ENCODE measurements at regions not wholly inside any gene's neighbourhood (a gene's known extent, or its start where the extent isn't known, plus 50 kb on each side); places are given as distances from the start of the nearest gene placed in this dataset.

DNA sequence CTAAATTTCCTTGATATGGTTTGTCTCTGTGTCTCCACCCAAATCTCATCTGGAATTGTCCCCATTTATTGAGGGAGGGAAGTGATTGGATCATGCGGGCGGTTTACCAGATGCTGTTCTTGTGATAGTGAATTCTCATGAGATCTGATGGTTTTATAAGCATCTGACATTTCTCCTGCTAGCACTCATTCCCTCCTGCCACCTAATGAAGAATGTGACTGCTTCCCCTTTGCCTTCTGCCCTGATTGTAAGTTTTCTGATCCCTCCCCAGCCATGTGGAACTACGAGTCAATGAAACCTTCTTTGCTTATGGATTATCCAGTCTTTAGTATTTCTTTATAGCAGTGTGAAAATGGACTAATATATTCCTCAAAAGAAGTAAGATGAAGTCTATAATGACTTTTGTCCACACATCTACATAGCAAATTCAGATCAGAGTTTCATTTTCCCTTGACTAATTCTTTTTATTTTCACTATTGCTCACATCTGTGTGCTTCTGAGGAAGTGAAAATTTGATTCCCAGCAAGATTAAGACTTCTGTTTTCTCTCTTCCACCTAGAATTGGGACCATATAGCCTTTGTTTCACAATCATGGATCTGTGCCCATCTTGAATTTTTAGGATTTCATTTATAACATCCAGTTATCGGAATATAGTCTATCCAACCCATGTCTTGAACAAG, 393.5 kb downstream of the DMAC1 start:
- no peak overlapping the region for H3K4me3 ChIP-seq (ENCODE audit: low read depth in 2 of 2, low read length in 1 of 2)
- H3K4me2 ChIP-seq, result no peak overlapping the region
- no peaks in the 10 kb centered on the region for H3F3A ChIP-seq (replicated peaks; ENCODE audit: insufficient read depth)
- no peaks in the 10 kb centered on the region for H3K9me2 ChIP-seq
- H3K36me3 ChIP-seq (replicated peaks in 1 of 2; ENCODE audit: control insufficient read depth in 1 of 2, insufficient read depth in 2 of 2, low read length in 1 of 2), result no peaks in the 10 kb centered on the region
- no peaks in the 10 kb centered on the region for H3K79me2 ChIP-seq (ENCODE audit: insufficient read depth)
- no peak overlapping the region for H2AFZ ChIP-seq (ENCODE audit: low read depth)
- no peak overlapping the region for H3K27ac ChIP-seq (ENCODE audit: low read depth in 2 of 2, low read length in 1 of 2)
- DNase-seq, result no peak
- H3K27me3 ChIP-seq (ENCODE audit: insufficient read depth), result no peaks in the 10 kb centered on the region
- no peaks in the 10 kb centered on the region for H3K9me3 ChIP-seq
- no peaks in the 10 kb centered on the region for H3K4me1 ChIP-seq (ENCODE audit: control insufficient read depth in 1 of 2, insufficient read depth in 2 of 2, low read depth in 1 of 2, low read length in 1 of 2)
- POLR2A ChIA-PET, result no interaction called here
- CTCF ChIA-PET, result no interaction called here
- TF ChIP-seq TAF1 (IDR thresholded peaks at IDR 0.05; ENCODE audit: borderline replicate concordance, low read depth, low read length) (no peak), RAD21 (IDR thresholded peaks at IDR 0.05; ENCODE audit: low read length) (no peak), CTCF (IDR thresholded peaks at IDR 0.05) (no peak), PBX3 (IDR thresholded peaks at IDR 0.05) (no peak), SMC3 (IDR thresholded peaks at IDR 0.05; ENCODE audit: low read depth, low read length) (no peak), EZH2phosphoT487 (IDR thresholded peaks at IDR 0.05; ENCODE audit: borderline replicate concordance, low read depth) (no peak), NFIC (IDR thresholded peaks at IDR 0.05; ENCODE audit: borderline replicate concordance) (no peak), CHD2 (IDR thresholded peaks at IDR 0.05; ENCODE audit: low read length, partially characterized antibody) (no peak), ELF1 (IDR thresholded peaks at IDR 0.05) (no peak), RFX5 (IDR thresholded peaks at IDR 0.05; ENCODE audit: low read length) (no peak), TEAD4 (IDR thresholded peaks at IDR 0.05; ENCODE audit: borderline replicate concordance, insufficient read depth) (no peak), GATA2 (CRISPR knock-in tag; IDR thresholded peaks at IDR 0.05) (no peak), IRF3 (IDR thresholded peaks at IDR 0.05; ENCODE audit: low read depth, low read length) (no peak), MXI1 (IDR thresholded peaks at IDR 0.05; ENCODE audit: low read depth, low read length) (no peak), EP300 (IDR thresholded peaks at IDR 0.05; ENCODE audit: borderline replicate concordance in 1 of 2, low read depth in 1 of 2, low read length in 1 of 2) (no peak), YY1 (IDR thresholded peaks at IDR 0.05; ENCODE audit: low read depth) (no peak), FOSL2 (IDR thresholded peaks at IDR 0.05; ENCODE audit: borderline replicate concordance, low read depth) (no peak), REST (IDR thresholded peaks at IDR 0.05; ENCODE audit: low read depth, low read length) (no peak)
- TF ChIP-seq, protein P1, sequence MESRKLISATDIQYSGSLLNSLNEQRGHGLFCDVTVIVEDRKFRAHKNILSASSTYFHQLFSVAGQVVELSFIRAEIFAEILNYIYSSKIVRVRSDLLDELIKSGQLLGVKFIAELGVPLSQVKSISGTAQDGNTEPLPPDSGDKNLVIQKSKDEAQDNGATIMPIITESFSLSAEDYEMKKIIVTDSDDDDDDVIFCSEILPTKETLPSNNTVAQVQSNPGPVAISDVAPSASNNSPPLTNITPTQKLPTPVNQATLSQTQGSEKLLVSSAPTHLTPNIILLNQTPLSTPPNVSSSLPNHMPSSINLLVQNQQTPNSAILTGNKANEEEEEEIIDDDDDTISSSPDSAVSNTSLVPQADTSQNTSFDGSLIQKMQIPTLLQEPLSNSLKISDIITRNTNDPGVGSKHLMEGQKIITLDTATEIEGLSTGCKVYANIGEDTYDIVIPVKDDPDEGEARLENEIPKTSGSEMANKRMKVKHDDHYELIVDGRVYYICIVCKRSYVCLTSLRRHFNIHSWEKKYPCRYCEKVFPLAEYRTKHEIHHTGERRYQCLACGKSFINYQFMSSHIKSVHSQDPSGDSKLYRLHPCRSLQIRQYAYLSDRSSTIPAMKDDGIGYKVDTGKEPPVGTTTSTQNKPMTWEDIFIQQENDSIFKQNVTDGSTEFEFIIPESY (IDR thresholded peaks at IDR 0.05; ENCODE audit: borderline replicate concordance, low read depth), result no peak
- WGBS (ENCODE audit: low lambda C conversion rate), result 71% methylated on average over 4 of the region's 4 CpGs
- no peaks in the 10 kb centered on the region for H4K20me1 ChIP-seq (ENCODE audit: insufficient read depth)
- no peak overlapping the region for H3K9ac ChIP-seq

Measured in SK-N-SH (cell line).